ENCODE measurements at regions not wholly inside any gene's neighbourhood (a gene's known extent, or its start where the extent isn't known, plus 50 kb on each side); places are given as distances from the start of the nearest gene placed in this dataset.

DNA sequence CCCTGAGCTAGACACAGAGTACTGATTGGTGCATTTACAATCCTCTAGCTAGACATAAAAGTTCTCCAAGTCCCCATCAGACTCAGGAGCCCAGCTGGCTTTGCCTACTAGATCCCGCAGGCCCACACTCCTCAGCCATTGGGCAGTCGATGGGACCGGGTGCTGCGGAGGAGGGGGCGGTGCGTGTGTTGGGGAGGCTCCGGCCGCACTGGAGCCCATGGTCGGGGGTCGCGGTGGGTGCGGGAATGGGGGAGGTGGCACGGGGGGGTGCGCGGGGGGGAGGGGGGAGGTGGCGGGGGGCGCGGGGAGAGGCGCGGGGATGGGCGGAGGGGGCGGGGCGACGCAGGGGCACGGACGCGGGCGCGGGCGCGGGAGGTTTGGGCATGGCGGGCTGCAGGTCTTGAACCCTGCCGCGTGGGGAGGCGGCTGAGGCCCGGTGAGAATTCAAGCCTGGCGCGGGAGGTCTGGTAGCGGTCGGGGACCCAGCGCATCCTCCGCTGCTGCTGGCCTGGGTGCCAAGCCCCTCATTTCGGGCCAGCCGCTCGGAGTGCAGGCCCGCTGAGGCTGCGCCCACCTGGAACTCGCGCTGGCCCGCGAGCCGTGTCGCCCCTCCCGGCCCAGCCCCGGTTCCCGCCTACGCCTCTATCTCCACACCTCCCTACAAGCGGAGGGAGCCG is 674.1 kb downstream of the SLITRK5 start:
- H3K4me1 ChIP-seq (ENCODE audit: control insufficient read depth, insufficient read depth, low read length, poor library complexity, severe bottlenecking) = no peaks in the 10 kb centered on the region
- H3K36me3 ChIP-seq (ENCODE audit: control insufficient read depth, insufficient read depth, low read length) = no peaks in the 10 kb centered on the region
- 96 to 98% methylated on average over 26 to 37 of the region's 59 CpGs for WGBS, 2 experiments (ENCODE audit: insufficient coverage in 2 of 2)
- H3K27ac ChIP-seq (ENCODE audit: low read depth, low read length, severe bottlenecking) = no peak overlapping the region
- H3K4me3 ChIP-seq (ENCODE audit: extremely low read depth, insufficient read depth, low read length, poor library complexity, severe bottlenecking) = no peak overlapping the region
- H3K9me3 ChIP-seq (ENCODE audit: control insufficient read depth, low read length) = no peaks in the 10 kb centered on the region

DNA sequence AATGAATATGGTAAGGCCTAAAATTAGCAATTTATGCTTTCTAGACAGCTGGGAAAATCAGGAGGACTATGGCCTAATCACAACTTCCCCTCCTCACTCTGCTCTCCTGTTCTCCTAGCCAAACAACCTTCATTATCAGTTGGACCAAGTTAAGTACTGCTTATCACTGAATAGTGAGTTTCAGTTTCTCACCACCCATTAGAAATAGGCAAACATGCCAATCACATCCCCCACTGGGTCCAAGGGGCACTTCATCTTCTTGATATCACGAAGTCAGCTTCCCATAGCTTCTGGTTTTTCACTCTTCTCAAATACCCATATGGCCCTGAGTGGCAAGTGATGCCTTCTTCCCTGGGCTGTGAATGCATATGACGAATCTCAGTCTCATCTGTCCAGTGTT is 689.6 kb downstream of the SLITRK5 start:
- WGBS, 2 experiments (ENCODE audit: insufficient coverage in 2 of 2) = 82% methylated on average over 1 of the region's 2 CpGs; no CpG with 5 or more reads in 1 of the 2 experiments
- Histone ChIP-seq H3K4me1 (ENCODE audit: control insufficient read depth, insufficient read depth, low read length, poor library complexity, severe bottlenecking) (no peaks in the 10 kb centered on the region), H3K9me3 (ENCODE audit: control insufficient read depth, low read length) (no peaks in the 10 kb centered on the region), H3K4me3 (ENCODE audit: extremely low read depth, insufficient read depth, low read length, poor library complexity, severe bottlenecking) (no peak overlapping the region), H3K36me3 (ENCODE audit: control insufficient read depth, insufficient read depth, low read length) (no peaks in the 10 kb centered on the region), H3K27ac (ENCODE audit: low read depth, low read length, severe bottlenecking) (no peak overlapping the region)

DNA sequence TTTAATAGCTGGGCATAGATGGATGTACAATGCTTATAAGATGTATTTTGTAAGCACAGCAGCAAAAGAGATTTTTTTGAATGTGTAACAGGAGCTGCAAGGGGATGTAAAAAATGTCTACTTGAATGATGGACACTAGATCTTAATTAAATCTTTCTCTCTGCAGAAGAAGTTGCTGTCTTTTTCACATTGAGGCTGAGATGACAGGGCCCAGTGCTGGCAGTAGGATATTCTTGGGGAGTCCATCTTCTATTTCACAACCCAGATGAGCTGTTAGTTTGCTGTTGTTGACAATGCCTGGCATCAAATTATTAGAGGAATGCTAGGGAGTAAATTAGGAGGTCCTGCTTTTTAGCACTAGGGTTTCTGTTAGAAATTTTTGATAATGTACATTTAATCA is 698.7 kb downstream of the SLITRK5 start:
- no peaks in the 10 kb centered on the region for H3K4me1 ChIP-seq (ENCODE audit: control insufficient read depth, insufficient read depth, low read length, poor library complexity, severe bottlenecking)
- no peaks in the 10 kb centered on the region for H3K36me3 ChIP-seq (ENCODE audit: control insufficient read depth, insufficient read depth, low read length)
- no peak overlapping the region for H3K27ac ChIP-seq (ENCODE audit: low read depth, low read length, severe bottlenecking)
- no peak overlapping the region for H3K4me3 ChIP-seq (ENCODE audit: extremely low read depth, insufficient read depth, low read length, poor library complexity, severe bottlenecking)
- no peaks in the 10 kb centered on the region for H3K9me3 ChIP-seq (ENCODE audit: control insufficient read depth, low read length)

DNA sequence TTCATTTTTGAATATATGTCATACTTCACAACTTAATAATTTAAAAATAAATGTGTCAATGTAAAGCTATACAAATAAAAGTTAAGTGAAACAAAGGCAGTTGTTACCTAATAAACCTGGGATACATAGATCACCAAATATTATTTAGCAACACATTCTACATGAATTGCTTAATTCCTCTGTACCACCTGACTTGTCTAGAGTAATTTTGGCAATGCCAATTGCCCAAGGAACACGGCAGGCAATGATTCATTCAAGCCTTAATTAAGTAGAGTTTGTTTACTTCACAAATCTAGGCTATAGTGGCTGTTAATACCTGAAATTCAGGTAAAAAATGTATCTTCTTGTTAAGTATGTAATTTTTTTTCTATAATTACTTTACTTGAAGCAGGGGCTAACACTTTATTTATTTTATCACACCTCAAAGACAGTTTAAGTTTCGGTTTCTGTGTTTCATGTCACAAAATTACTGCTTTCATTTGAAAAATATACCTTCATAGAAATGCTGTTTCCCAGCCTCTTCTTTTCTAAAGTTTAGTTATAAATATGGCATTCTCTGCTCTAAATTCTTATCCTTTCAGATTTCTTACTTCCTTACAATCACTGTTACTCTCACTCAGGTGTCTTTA is 705.7 kb downstream of the SLITRK5 start:
- no peaks in the 10 kb centered on the region for H3K9me3 ChIP-seq (ENCODE audit: control insufficient read depth, low read length)

DNA sequence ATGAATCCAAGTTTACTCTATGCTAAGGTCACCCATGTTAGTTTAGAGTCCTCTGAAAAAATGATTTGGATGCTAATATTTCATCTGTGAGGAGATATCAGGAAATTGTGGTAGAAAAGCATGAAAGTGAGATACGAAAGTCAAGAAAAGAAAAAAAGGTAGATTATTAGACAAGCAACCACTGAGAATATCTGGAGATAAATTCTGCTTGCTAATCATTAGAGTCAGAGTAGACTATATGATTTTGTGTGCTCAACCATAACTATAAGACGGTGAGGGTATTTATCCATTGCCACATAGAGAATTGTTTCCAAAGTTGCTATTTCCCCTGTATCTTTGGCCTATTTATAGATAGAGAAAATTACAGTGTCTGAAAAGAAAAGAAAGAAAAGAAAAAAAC is 706.7 kb downstream of the SLITRK5 start:
- WGBS, 2 experiments (ENCODE audit: insufficient coverage in 2 of 2) = 100% methylated on average over 1 of the region's 2 CpGs; no CpG with 5 or more reads in 1 of the 2 experiments
- no peaks in the 10 kb centered on the region for H3K9me3 ChIP-seq (ENCODE audit: control insufficient read depth, low read length)
- no peaks in the 10 kb centered on the region for H3K4me1 ChIP-seq (ENCODE audit: control insufficient read depth, insufficient read depth, low read length, poor library complexity, severe bottlenecking)
- no peak overlapping the region for H3K4me3 ChIP-seq (ENCODE audit: extremely low read depth, insufficient read depth, low read length, poor library complexity, severe bottlenecking)
- no peak overlapping the region for H3K27ac ChIP-seq (ENCODE audit: low read depth, low read length, severe bottlenecking)
- H3K36me3 ChIP-seq (ENCODE audit: control insufficient read depth, insufficient read depth, low read length) = no peaks in the 10 kb centered on the region

More for the DNA sequence above, 705.7 kb downstream of the SLITRK5 start:
- Histone ChIP-seq H3K36me3 (ENCODE audit: control insufficient read depth, insufficient read depth, low read length) (no peaks in the 10 kb centered on the region), H3K4me3 (ENCODE audit: extremely low read depth, insufficient read depth, low read length, poor library complexity, severe bottlenecking) (no peak overlapping the region), H3K27ac (ENCODE audit: low read depth, low read length, severe bottlenecking) (no peak overlapping the region), H3K4me1 (ENCODE audit: control insufficient read depth, insufficient read depth, low read length, poor library complexity, severe bottlenecking) (no peaks in the 10 kb centered on the region)
- WGBS, 2 experiments (ENCODE audit: insufficient coverage in 2 of 2) = no CpG with 5 or more reads among the region's 2 CpGs

DNA sequence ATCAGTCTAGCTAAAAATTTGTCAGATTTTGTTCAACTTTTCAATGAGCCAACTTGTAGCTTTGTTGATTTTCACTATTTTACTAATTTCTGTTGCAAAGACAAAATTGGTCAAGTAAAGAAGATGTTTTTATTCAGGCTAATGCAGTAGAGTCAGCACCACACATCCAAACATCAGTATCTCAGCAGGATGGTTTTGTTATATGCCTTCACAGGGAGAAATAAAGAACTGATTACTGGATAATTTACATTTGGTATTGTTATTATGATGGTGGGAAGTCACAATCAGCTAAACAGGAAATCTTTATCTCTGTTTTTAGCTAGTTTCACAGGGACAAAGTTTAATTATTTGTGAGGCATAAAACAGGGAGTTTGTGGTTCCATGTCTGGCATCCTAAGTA is 713.4 kb downstream of the SLITRK5 start:
- no peaks in the 10 kb centered on the region for H3K36me3 ChIP-seq (ENCODE audit: control insufficient read depth, insufficient read depth, low read length)
- no peaks in the 10 kb centered on the region for H3K9me3 ChIP-seq (ENCODE audit: control insufficient read depth, low read length)
- no peak overlapping the region for H3K27ac ChIP-seq (ENCODE audit: low read depth, low read length, severe bottlenecking)
- H3K4me3 ChIP-seq (ENCODE audit: extremely low read depth, insufficient read depth, low read length, poor library complexity, severe bottlenecking) = no peak overlapping the region
- no peaks in the 10 kb centered on the region for H3K4me1 ChIP-seq (ENCODE audit: control insufficient read depth, insufficient read depth, low read length, poor library complexity, severe bottlenecking)

DNA sequence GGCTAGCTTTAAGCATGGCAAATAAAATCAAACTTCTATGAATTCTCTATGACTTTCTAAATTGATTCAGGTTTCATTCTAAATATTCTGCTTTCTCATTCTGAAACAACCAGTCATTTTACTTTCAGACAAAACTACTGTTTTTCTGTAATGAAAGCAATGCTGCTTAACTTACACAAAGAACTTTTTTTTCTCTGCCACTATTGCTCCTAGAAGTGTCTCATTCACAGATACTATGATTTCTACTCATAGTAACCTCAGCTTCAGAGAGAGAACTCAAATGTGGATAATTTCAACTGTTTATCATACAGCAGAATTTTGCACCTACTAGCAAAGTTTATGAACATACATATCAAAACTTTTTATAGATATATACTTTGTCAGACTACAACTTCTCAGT is 724.6 kb downstream of the SLITRK5 start:
- no peaks in the 10 kb centered on the region for H3K36me3 ChIP-seq (ENCODE audit: control insufficient read depth, insufficient read depth, low read length)
- H3K4me3 ChIP-seq (ENCODE audit: extremely low read depth, insufficient read depth, low read length, poor library complexity, severe bottlenecking) = no peak overlapping the region
- no peak overlapping the region for H3K27ac ChIP-seq (ENCODE audit: low read depth, low read length, severe bottlenecking)
- H3K9me3 ChIP-seq (ENCODE audit: control insufficient read depth, low read length) = no peaks in the 10 kb centered on the region
- no peaks in the 10 kb centered on the region for H3K4me1 ChIP-seq (ENCODE audit: control insufficient read depth, insufficient read depth, low read length, poor library complexity, severe bottlenecking)

DNA sequence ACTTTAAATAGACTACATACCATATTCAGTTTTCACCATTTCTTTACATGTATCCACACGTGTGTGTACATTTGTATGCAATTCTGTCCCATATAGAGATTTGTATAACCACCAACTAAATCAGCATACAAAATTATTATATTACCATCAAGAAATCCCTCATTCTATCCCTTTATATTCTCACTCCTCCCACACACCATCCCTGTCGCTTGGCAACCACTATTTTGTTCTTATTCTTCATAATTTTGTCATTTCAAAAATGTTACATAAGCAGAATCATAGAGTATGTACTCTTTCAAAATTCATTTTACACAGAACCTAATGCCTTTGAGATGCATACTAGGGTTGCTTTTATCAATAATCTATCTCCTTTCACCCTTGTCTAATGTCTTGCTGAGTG is 740.5 kb downstream of the SLITRK5 start:
- 86% methylated on average over 2 of the region's 2 CpGs; no CpG with 5 or more reads in 1 of the 2 experiments for WGBS, 2 experiments (ENCODE audit: insufficient coverage in 2 of 2)
- H3K36me3 ChIP-seq (ENCODE audit: control insufficient read depth, insufficient read depth, low read length) = no peaks in the 10 kb centered on the region

DNA sequence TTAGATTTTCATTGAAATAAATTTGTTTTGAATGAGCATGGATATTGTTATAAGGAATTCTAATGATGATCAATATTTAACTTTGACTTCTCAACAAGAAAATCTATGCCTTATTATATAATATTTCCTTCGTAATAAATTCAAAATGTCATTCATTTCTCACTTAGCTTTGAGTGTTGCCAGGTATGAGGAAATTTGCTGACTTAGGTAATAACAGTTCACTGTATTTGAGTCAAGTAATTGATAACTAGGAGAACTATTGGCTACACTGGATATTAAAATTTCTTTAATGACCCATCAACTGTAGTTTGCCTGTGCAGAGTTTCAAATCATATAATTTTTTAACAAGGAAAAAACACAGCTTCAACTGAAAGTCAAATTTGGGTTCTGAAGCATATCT is 746.6 kb downstream of the SLITRK5 start:
- Histone ChIP-seq H3K4me3 (ENCODE audit: extremely low read depth, insufficient read depth, low read length, poor library complexity, severe bottlenecking) (no peak overlapping the region), H3K4me1 (ENCODE audit: control insufficient read depth, insufficient read depth, low read length, poor library complexity, severe bottlenecking) (peaks cover 8% of the 10 kb centered on the region), H3K36me3 (ENCODE audit: control insufficient read depth, insufficient read depth, low read length) (no peaks in the 10 kb centered on the region), H3K9me3 (ENCODE audit: control insufficient read depth, low read length) (no peaks in the 10 kb centered on the region), H3K27ac (ENCODE audit: low read depth, low read length, severe bottlenecking) (no peak overlapping the region)
- WGBS, 2 experiments (ENCODE audit: insufficient coverage in 2 of 2) = no CpG with 5 or more reads among the region's 1 CpG

More for the DNA sequence above, 740.5 kb downstream of the SLITRK5 start:
- Histone ChIP-seq H3K4me1 (ENCODE audit: control insufficient read depth, insufficient read depth, low read length, poor library complexity, severe bottlenecking) (peaks cover 3% of the 10 kb centered on the region), H3K27ac (ENCODE audit: low read depth, low read length, severe bottlenecking) (no peak overlapping the region), H3K4me3 (ENCODE audit: extremely low read depth, insufficient read depth, low read length, poor library complexity, severe bottlenecking) (no peak overlapping the region), H3K9me3 (ENCODE audit: control insufficient read depth, low read length) (no peaks in the 10 kb centered on the region)

DNA sequence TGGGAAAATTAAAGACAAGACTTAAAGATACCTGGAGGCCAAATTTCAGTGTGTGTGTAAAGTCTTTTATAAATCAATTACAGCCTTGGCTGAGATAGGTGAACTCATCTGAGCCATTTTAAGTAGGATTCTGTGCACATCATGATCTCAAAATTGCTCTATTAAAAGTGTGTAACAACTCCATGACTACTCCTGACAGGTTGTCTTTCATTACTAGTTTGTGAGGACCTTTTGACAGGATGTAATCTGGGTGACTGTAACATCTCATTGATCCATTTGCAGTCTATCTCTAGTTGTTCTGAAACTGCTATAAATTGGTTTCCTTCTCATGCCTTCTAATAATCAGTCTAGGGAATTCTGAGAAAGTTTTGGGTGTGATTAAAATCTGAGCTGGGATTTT is 753.3 kb downstream of the SLITRK5 start:
- Histone ChIP-seq H3K9me3 (ENCODE audit: control insufficient read depth, low read length) (no peaks in the 10 kb centered on the region), H3K36me3 (ENCODE audit: control insufficient read depth, insufficient read depth, low read length) (no peaks in the 10 kb centered on the region), H3K27ac (ENCODE audit: low read depth, low read length, severe bottlenecking) (no peak overlapping the region), H3K4me1 (ENCODE audit: control insufficient read depth, insufficient read depth, low read length, poor library complexity, severe bottlenecking) (no peaks in the 10 kb centered on the region), H3K4me3 (ENCODE audit: extremely low read depth, insufficient read depth, low read length, poor library complexity, severe bottlenecking) (no peak overlapping the region)

DNA sequence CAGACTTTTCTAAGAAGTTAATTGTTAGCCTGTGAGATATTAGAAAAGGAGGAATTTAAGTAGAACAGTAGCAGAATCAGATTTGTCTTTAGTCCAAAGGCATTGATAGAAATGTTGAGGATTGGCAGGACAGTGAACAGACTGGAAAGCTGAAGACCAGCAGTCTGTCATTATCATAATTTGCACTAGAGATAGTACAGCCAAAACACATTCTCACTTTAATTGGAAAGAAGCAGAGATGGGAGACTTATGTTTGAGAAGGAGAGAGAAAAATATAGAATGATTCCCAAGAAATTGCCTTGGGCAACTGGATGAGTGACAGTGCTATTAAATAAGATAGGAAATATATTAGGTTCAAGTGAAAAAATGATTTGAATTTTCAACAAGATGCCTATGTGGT is 755.5 kb downstream of the SLITRK5 start:
- no peaks in the 10 kb centered on the region for H3K9me3 ChIP-seq (ENCODE audit: control insufficient read depth, low read length)
- no peaks in the 10 kb centered on the region for H3K36me3 ChIP-seq (ENCODE audit: control insufficient read depth, insufficient read depth, low read length)
- H3K4me1 ChIP-seq (ENCODE audit: control insufficient read depth, insufficient read depth, low read length, poor library complexity, severe bottlenecking) = no peaks in the 10 kb centered on the region
- H3K27ac ChIP-seq (ENCODE audit: low read depth, low read length, severe bottlenecking) = no peak overlapping the region
- no peak overlapping the region for H3K4me3 ChIP-seq (ENCODE audit: extremely low read depth, insufficient read depth, low read length, poor library complexity, severe bottlenecking)

Measured in mesodermal cell (in vitro differentiated cells).